HG02759 (cell line): ENCODE measurements at regions not wholly inside any gene's neighbourhood (a gene's known extent, or its start where the extent isn't known, plus 50 kb on each side); places are given as distances from the start of the nearest gene placed in this dataset.

Source experiments
- ATAC-seq: cut with Tn5 transposase; IDR thresholded peaks from one replicate; pipeline ENCODE4 v1.9.1; 2021; ENCODE audit warnings: mild to moderate bottlenecking, moderate library complexity; ENCODE audit not compliant: unreplicated experiment

DNA sequence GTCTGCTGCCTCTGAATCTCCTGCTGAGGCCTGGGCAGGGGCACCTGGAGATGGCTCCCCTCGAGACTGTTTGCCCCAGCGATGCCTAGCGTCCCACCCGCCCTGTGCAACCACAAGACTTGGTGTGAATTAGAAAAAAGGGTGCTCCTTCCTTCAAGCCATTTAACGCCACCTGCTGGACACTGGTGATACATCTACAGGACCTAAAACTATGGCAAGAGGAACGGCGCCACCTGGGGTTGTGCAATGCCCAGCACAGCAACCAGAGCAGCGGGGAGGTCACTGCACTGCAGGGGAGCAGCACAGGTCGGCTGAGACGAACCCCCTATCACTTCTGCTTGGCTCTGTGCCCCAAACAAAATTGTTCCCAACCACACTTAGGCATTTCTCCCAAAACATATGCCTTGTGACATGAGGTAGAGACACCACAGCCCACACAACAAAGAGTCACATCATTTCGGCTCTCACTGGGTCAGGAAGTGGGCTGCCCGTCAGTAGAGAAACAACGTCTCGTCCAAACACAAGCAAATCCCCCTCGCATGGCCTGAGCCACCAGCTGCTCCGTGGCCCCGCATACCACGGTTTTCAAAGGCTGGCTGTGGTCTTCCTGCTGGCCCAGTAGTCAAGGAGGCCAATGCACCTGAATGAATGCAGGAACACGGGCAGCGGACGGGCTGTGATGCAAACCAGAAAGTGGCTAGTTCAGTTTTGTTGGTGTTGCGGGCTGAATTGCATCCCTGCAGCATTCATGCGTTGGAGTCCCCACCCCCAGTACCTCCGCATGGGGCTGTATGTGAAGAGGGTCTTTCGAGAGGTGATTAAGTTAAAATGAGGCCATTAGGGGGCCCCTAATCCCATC, 171.9 kb downstream of the SHANK2 start:
- no peak for ATAC-seq

DNA sequence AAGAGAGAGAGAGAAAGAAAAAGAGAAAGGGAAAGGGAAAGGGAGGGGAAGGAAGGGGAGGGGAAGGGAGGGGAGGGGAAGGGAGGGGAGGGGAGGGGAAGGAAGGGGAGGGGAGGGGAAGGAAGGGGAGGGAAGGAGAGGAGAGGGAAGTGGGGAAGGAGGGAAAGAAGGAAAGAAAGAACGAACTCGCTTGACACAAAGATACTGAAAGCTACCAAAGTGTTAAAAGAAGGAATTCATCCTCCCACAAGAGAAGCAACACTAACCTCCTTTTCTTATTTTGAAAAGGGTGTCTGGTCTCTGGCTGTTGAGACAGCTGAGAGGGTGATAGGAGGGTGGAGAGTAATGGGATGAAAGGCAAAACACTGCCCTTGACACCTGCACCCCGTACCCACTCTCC, 172.6 kb downstream of the SHANK2 start:
- ATAC-seq: no peak

DNA sequence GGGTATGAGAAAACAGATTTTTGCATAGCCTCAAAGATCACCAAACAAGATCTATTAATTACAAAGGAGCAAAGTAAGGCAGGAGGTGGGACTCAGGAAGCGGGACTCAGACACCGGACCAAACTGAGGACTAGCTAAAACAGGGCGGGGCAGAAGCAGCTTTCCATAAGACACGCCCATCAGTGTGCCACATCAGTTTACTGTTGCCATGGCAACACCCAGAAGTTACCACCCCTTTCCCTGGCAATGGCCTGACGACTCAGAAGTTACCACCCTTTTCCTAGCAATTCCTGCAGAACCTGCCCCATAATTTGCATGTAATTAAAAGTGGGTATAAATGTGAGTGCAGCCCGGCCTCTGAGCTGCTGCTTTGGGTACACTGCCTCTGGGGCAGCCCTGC, 173.9 kb downstream of the SHANK2 start:
- ATAC-seq: no peak

DNA sequence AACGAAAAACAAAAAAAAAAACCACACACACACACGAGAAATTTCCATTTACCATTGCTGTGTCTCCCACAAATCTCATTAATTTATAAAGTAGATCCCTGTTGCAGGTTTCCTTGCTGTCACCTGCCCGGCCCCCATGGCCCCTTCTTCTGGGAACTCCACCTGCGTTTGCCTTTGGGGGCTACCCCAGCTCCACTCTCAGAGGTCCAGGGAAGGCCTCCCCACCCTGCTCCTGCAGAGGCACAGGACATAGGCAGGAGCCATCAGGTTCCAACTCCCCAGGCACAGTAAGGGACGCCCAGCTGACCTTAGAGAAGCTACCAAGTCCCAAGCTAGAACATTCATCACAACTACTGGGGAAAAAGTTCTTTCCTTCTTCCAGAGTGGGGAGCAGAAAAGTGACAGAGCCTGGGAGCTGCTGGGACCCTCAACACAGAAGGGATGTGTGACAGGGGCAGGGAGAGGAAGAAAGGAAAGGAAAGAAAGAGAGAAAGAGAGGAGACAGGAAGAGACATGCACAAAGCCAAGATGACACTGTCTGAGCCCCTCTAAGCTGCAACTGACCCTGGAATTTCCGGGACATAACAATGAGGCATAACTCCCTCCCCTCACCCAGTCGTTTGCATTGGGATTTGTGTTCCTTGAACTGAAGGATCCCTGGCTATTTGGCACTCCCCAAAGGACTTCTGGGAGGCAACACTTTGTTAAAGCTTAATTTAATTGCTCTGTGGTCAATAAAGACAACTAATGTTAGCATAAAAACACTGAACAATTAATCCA, 175.7 kb downstream of the SHANK2 start:
- no peak for ATAC-seq

DNA sequence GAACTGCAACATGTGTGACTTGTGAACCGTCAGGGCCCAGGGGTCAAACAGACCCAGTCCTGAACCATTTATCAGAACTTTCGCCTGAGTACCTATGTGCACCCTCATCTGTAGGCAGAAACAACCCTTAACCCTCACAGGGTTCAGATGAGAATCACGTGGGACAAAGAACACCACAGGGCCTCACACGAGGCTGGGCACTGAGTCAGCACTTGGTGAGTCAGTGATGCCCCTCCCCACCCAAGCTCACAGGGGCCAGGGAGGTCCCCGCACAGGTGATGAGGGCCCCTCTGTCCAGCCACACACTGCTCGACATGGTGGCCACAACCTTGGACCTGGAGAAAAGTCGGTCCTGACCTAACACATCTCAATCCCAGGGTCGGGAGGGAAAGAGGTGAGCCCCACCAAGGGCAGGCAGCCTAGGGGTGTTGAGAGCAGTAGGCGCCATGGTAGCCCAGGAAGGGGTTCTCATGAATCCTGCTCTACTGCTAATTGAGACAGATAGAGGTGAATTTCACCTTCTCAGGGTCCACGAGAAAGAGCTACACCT, 176.4 kb downstream of the SHANK2 start:
- ATAC-seq: no peak

DNA sequence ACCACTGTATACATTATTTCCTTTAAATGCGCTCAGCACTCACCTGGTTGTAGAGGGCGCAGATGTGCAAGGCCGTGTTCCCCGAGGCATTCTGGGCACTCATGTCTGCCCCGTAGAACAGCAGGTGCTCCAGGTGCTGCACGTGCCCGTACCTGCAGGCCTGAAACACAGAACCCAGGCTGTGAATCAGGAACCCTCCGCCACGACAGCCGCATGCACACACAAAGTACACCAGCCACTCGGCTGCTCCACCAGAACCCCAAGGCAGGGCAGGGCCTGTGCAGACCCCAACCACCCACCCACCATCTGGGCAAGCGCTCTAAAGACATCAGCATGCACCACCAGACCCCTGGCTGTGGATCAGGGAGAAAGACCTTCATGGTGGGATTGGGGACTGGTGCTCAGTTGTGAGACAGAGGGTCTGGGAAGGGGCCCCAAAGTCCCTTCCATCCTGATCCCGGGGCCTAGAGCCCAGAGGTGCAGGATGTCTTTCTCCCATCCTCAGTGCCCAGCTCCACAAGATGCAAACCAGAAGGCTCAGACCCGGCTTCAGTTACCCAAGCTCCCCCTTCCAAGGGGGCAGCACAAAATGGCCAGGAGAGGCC, 177.2 kb downstream of the SHANK2 start:
- no peak for ATAC-seq

DNA sequence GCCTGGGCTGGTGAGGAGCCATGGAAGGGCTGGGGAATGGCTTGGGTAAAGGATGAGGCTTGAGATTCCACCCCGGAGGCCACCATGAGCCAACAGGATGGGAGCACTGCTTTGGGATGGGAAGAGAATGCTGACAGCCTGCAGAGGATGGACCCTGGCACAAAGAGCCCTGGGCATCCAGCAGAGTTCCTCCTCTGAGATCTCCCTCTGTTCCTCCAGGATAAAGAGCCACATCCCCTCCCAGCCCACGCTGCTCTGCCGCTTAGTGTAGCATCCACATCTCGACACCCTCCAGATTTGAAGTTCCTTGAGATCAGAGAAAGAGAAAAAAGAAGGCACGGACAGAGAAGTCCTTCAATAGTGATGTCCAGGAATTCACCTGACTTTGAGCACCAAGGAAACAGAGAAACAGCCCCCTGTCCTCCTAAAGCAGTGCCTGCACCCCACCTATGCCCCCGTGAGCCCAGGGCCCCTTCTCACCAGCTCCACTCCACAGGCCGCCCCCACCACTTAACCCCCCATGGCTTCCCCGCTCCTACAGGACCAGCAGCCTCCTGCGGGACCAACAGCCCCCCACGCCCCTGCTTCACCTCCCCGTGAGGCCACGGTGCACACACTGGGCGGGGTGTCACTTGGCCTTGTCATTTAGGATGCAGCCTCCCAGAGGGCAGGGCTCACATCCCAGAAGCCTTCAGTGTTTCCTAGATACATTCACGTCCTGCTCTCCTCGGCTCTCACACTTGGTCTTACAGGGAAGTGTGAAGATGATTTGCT, 180.5 kb downstream of the SHANK2 start:
- ATAC-seq: no peak

DNA sequence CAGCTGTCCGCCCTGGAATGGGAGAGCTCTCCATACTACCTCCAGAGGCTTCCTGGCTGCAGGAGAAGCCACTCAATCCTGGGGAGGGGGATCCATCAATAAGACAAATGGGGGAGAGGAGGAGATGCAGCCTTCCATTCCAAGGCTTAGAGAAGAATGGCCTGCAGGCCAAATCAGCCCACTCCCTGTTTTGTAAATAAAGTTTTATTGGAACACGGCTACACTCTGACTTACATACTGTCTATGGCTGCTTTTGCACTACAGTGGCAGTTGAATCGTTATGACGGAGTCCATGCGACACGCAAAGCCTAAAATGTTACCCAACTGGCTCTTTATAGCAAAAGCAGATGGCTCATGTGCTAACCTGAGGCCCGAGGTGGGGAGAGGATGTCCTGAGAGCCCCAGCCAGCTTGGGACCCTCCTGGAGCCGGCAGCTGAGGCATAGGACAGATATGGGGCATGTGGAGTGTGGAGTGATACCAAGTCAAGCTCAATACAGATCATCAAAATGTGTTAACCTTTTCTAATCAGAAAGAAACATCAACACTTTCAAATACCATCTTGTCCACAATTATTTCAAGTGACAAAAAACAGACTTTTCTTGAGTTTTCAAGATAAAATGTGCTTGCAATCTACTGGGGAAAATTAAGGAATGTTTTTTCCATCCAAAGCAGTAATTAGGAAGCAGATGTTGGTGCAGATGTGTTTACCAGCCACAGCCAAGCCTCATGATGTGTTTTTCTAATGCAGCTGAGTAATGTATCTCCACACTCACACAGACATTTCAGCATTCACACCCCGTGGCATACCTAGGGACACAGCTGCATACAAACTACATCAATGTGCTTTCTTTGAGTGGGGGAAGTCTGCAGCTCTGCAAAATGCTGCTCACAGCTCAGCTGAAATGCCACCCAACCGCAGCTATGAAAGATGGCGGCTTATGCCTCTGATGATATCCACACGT, 181.6 kb downstream of the SHANK2 start:
- ATAC-seq: no peak

DNA sequence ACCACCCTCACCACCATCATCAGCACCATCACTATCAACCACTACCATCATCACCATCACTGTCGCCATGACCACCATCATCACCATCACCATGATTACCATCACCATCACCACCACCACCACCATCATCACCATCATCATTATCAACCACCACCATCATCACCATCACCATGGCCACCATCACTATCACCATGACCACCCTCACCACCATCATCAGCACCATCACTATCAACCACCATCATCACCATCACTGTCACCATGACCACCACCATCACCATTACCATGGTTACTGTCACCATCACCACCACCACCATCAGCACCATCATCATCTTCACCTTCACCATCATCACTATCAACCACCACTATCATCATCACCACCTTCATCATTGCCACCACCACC, 183.4 kb downstream of the SHANK2 start:
- ATAC-seq: no peak

DNA sequence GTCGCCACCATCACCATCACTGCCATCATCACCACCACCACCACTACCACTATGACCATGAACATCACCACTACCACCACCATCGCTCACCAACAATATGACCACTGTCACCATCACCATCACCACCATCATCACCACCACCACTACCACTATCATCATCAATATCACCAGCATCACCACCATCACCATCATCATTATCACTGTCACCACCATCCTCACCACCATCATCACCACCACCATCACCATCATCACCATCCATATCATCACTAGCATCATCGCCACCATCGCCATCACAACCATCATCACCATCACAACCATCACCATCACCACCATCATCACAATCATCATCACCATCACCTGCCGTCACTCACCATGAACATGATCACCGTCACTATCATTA, 184.6 kb downstream of the SHANK2 start:
- no peak for ATAC-seq

DNA sequence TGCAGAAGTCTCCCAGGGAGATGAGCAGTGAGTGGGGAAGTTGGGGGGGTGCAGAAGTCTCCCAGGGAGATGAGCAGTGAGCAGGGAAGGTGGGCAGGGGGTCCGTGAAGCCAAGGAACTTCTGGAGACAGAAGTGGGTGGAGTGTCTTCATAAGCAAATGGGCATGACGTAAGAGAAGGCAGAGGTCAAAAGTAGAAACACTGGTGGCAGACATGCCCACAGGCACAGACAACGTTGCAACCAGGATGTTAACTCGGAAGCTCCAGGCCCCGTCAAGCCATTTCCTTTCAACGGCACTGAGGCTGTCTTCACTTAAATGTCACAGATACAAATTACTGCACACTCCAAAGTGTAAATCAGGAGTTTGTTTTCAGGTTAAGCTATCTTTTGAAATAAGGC, 186.1 kb downstream of the SHANK2 start:
- no peak for ATAC-seq

DNA sequence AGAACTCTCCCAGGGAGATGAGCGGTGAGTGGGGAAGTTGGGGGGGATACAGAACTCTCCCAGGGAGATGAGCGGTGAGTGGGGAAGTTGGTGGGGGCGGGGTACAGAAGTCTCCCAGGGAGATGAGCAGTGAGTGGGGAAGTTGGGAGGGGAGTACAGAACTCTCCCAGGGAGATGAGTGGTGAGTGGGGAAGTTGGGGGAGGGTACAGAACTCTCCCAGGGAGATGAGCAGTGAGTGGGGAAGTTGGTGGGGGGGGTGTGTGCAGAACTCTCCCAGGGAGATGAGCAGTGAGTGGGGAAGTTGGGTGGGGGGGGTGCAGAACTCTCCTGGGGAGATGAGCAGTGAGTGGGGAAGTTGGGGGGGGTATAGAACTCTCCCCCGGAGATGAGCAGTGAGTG, 186.5 kb downstream of the SHANK2 start:
- no peak for ATAC-seq

DNA sequence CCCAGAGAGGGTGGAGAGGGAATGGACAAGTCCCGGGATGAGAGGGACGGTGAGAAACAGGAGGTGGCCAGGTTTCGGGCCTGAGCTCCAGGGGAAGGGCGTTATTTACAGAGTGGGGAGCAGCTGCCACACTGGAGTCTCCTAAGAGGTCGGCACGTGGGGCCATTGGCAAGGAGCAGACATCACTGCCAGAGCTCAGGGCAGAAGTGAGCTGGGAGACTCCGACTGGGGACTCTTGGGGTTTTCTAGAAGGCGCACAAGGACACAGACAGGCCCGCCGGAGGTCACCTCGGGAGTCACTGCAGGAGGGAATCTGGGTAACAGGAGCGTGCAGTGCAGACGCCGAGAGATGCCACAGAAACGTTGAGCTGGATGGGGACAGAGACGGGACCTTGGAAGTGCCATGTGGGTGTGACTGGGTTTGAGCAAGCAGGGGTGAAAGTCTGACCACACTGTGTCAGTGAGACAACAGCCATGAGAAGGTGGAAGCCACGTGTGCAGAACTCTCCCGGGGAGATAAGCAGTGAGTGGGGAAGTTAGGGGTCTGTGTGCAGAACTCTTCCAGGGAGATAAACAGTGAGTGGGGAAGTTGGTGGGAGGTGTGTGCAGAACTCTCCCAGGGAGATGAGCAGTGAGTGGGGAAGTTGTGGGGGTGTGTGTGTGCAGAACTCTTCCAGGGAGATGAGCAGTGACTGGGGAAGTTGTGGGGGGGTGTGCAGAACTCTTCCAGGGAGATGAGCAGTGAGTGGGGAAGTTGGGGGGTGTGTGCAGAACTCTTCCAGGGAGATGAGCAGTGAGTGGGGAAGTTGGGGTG, 187.5 kb downstream of the SHANK2 start:
- no peak for ATAC-seq

DNA sequence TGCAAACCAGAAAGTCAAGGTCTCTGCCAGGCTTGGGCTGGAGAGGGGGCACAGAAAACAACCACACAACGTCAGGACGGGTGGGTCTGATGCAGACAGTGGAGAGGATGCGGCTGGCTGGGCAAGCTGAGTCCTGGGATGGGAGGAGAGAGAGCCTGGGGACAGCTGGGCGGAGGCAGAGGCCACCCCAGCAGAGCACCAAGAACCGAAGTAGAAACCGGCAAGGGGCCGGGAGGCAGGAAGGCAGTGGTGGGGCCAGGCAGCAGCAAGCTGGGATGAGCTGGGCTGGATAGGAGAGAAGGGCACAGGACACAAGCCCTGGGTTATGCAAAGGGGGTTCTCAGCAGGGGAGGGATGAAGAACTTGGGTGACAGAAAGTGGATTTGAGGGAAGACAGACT, 188.2 kb downstream of the SHANK2 start:
- ATAC-seq: no peak

DNA sequence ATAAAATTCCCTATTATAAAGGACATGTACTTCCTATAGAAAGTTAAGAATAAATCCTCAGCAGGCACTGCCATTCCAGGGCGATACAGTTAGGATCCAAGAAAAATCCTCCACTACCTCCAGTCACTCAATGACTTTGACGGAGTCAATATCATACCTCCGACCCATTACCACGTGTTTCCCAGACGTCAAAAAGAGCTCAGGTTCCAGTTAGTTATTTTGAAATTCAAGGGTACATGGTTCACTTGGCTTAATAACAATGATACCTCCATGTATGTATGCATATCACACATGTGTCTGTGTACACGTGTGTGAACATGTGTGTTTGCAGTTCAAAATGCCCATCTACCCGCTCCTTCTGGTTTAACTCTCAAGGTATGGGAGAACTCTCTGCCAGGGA, 189.2 kb downstream of the SHANK2 start:
- no peak for ATAC-seq

DNA sequence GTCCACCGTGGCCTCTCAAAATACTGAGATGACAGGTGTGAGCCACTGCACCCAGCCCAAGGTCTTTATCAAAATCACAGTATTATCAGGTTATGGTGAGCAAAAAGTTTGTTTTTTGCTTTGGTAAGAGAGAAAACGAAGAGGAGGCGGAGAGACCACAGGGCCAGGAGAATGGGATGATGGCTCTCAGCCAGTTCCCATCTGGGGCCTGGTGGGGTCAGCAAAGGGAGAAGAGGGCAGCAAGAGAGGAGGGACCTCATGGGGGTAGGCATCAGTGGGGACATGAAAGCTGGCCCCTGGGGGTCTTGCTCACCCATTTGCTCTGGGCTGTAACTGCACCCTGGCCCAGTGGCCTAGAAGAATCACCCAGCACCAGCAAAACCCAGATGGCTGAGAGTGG, 190.2 kb downstream of the SHANK2 start:
- ATAC-seq: no peak

DNA sequence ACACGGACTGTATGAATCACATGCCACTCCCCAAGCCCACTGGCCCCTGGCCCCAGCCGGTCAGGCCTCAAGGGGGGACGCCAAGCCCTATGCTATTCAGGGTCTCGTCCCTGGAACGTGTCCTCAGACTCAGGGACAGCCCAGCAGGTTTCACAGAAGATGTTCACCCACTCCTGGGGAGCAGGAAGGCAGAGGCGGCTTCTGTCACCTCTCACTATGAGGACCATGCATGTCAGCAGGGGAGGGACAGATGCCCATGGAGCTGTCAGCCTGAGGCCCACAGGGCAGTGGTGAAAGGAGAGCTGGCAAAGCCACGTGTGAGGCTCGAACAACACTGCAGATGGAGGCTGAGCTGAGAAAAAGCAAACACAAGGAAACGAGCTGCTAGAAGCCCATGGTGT, 192.0 kb downstream of the SHANK2 start:
- no peak for ATAC-seq

DNA sequence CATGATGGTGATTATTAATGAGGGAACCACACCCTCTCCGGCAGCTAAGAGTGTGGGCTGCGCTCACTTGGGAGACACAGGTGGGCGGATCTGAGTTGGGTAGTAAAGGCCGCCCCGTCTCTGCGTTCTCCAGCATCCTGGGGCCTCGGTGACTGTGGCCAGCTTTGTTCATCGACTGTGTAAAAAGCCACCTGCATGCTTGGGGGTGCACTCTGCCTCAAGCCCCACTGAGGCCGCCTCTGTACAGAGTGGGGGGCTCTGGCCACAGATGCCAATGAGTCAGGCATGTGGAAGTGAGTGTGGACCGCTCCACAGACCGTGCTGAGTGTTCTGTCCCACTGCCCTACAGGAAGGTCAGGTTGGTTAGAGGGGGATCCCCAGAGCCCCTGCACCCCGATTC, 192.7 kb downstream of the SHANK2 start:
- ATAC-seq: no peak

DNA sequence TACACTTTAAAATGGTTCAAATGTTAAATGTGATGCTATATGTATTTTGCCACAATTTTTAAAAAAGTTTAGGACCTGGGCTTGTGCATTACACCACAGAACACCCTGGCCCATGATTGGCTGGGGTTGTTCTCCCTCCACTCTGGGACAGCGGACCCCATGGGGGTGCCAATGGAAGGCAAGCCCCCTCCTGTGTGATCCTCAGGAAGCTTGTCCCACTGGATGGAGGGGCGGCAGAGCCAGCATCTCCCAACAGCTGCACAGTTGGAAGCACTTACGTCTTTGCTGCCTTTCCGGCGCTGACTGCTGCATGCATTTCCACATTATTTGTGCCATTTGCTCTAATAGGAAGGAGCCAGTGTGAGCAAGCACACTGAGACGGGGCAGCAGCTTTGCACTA, 196.5 kb downstream of the SHANK2 start:
- no peak for ATAC-seq
